Uterus (tissue), 3 donors: ENCODE measurements at regions not wholly inside any gene's neighbourhood (a gene's known extent, or its start where the extent isn't known, plus 50 kb on each side); places are given as distances from the start of the nearest gene placed in this dataset.

Experiments
- DNase-seq, 2 donors: peaks; one replicate each; pipeline ENCODE4 v3.0.0-alpha.2; 2019 to 2020
- H3K27ac ChIP-seq, 2 donors: fragments of 200-600 bp; sonication (generic); 1 replicate in 1 of 2; 2 replicates in 1 of 2; pipeline ENCODE4 v1.5.1; 2016 to 2018
- H3K27me3 ChIP-seq, 2 donors: fragments of 200-600 bp; sonication (generic); one replicate each; pipeline ENCODE4 v1.5.1; 2018 to 2019; ENCODE audit warnings: control low read depth in 1 of 2
- H3K36me3 ChIP-seq, 2 donors: fragments of 200-600 bp; sonication (generic); one replicate each; pipeline ENCODE4 v1.5.1; 2019; ENCODE audit warnings: control low read depth in 1 of 2
- H3K4me1 ChIP-seq, 2 donors: fragments of 200-600 bp; sonication (generic); one replicate each; pipeline ENCODE4 v1.5.1; 2018 to 2019; ENCODE audit warnings: control low read depth in 1 of 2
- H3K4me3 ChIP-seq, 2 donors: fragments of 200-600 bp; sonication (generic); 1 replicate in 1 of 2; 2 replicates in 1 of 2; pipeline ENCODE4 v1.5.1; 2018 to 2019; ENCODE audit warnings: mild to moderate bottlenecking in 1 of 2
- H3K9me3 ChIP-seq, 2 donors: fragments of 200-600 bp; sonication (generic); one replicate each; pipeline ENCODE4 v1.5.1; 2019; ENCODE audit warnings: control low read depth in 1 of 2
- CTCF ChIP-seq, 4 experiments: fragments of 200-600 bp in 2 of 4; fragments of 450-650 bp in 2 of 4; sonication (generic) in 2 of 4; IDR thresholded peaks; one replicate each; pipeline ENCODE4 v1.5.1; 2016 to 2019; ENCODE audit warnings: antibody characterized with exemption in 4 of 4, mild to moderate bottlenecking in 2 of 4, moderate library complexity in 1 of 4
- POLR2A ChIP-seq, 2 donors: fragments of 450-650 bp; IDR thresholded peaks; one replicate each; pipeline ENCODE4 v1.6.1; 2016; ENCODE audit warnings: antibody characterized with exemption in 2 of 2, mild to moderate bottlenecking in 1 of 2, moderate library complexity in 1 of 2
- intact Hi-C: fragments of 100-400 bp; cut with DNase I; formaldehyde crosslinking; loops from one replicate; pipeline ENCODE4 v1.15.1; 2023; ENCODE audit warnings: low total_unique reads
- donor health status: DM: yes; HTN: yes; CAD: no.

- no peak overlapping the region for H3K4me3 ChIP-seq
- no peak overlapping the region for H3K27ac ChIP-seq
- no peaks in the 10 kb centered on the region for H3K27me3 ChIP-seq
- intact Hi-C loops = no loop called here
- no peaks in the 10 kb centered on the region for H3K36me3 ChIP-seq
- no peak for DNase-seq
- H3K4me1 ChIP-seq = no peaks in the 10 kb centered on the region
- TF ChIP-seq POLR2A (IDR thresholded peaks at IDR 0.05) (no peak), CTCF (IDR thresholded peaks at IDR 0.05) (no peak)
- no peaks in the 10 kb centered on the region for H3K9me3 ChIP-seq
These were observed 101.9 kb downstream of the RAB11FIP2 start for GRCh38 chr10:117944676-117945447.

- Histone ChIP-seq H3K9me3 (no peaks in the 10 kb centered on the region), H3K4me1 (no peaks in the 10 kb centered on the region), H3K36me3 (no peaks in the 10 kb centered on the region), H3K27me3 (no peaks in the 10 kb centered on the region), H3K27ac (no peak overlapping the region), H3K4me3 (no peak overlapping the region)
- TF ChIP-seq CTCF (IDR thresholded peaks at IDR 0.05) (no peak), POLR2A (IDR thresholded peaks at IDR 0.05) (no peak)
- no peak for DNase-seq
- intact Hi-C loops = no loop called here
These were observed 101.1 kb downstream of the RAB11FIP2 start for GRCh38 chr10:117945651-117946050.

DNA sequence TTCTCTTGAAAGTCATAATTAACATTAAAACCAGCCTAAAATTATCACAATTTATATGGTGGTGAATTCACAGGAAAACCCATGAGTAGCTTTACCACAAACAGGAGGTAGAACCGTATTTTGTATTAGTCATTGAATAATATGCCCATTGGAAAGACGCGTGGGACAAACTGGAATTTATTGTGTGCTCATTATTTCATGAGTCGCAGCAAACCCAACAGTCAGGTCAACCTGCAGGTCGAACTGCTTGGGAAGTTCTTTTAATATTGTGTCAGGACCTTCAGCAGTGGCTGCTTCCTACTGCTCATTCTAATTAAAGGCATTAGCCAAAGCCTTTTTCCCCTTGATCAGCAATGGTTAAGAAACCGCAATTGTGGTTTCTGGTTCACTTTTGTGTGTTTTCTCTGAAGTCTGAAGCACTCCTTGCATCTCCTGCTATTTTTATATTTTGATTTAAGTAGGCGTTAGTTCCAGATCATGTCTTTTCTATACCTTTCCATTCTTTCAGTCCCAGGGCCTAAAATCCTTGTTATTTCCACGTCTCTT is 100.1 kb downstream of the RAB11FIP2 start:
- no peak overlapping the region for H3K4me3 ChIP-seq
- no peaks in the 10 kb centered on the region for H3K4me1 ChIP-seq
- H3K9me3 ChIP-seq = no peaks in the 10 kb centered on the region
- H3K27me3 ChIP-seq = no peaks in the 10 kb centered on the region
- H3K36me3 ChIP-seq = no peaks in the 10 kb centered on the region
- intact Hi-C loops = no loop called here
- no peak for TF ChIP-seq POLR2A (IDR thresholded peaks at IDR 0.05)
- no peak overlapping the region for H3K27ac ChIP-seq
- no peak for DNase-seq

DNA sequence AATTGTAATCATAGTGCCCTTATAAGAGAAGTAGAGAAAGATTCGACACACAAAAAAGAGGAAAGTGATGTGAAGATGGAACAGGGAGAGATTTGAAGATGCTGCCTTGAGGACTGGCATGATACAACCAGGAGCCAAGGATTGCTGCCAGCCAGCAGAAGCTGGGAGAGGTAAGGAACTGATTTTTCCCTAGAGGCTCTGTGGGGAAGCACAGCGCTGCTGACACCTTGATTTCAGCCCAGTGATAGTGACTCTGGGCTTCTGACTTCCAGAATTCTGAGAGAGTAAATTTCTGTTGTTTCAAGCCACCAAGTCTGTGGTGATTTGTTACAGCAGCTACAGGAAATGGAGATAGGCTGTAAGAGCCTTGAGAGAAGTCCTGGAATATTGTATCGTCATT is 98.2 kb downstream of the RAB11FIP2 start:
- TF ChIP-seq CTCF (IDR thresholded peaks at IDR 0.05) (no peak), POLR2A (IDR thresholded peaks at IDR 0.05) (no peak)
- Histone ChIP-seq H3K4me3 (no peak overlapping the region), H3K4me1 (no peaks in the 10 kb centered on the region), H3K9me3 (no peaks in the 10 kb centered on the region), H3K27me3 (no peaks in the 10 kb centered on the region), H3K36me3 (no peaks in the 10 kb centered on the region), H3K27ac (no peak overlapping the region)
- DNase-seq = no peak
- intact Hi-C loops = no loop called here

DNA sequence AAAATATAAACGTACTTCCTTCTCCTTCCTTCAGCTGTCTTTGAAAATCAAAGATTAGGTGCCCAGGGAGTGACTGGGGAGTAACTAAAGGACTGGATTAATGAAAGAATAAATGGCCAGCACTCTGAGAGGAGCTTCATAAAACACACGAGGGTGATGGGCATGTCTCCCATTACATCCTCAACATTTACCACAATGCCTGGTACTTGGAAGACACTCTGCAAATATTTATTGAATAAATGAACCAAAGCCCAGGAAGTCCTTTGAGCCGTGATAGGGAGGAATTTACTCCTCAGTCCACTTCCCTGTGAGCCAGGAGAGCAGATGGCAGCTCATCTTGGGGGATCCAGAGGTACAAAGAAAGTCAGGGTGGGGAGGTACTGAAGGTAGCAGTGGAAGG is 96.3 kb downstream of the RAB11FIP2 start:
- Histone ChIP-seq H3K4me1 (no peaks in the 10 kb centered on the region), H3K27me3 (no peaks in the 10 kb centered on the region), H3K9me3 (no peaks in the 10 kb centered on the region), H3K27ac (no peak overlapping the region), H3K36me3 (no peaks in the 10 kb centered on the region), H3K4me3 (no peak overlapping the region)
- TF ChIP-seq POLR2A (IDR thresholded peaks at IDR 0.05) (no peak), CTCF (IDR thresholded peaks at IDR 0.05) (no peak)
- DNase-seq = no peak
- intact Hi-C loops = no loop called here
